ENCODE measurements at regions not wholly inside any gene's neighbourhood (a gene's known extent, or its start where the extent isn't known, plus 50 kb on each side); places are given as distances from the start of the nearest gene placed in this dataset.

DNA sequence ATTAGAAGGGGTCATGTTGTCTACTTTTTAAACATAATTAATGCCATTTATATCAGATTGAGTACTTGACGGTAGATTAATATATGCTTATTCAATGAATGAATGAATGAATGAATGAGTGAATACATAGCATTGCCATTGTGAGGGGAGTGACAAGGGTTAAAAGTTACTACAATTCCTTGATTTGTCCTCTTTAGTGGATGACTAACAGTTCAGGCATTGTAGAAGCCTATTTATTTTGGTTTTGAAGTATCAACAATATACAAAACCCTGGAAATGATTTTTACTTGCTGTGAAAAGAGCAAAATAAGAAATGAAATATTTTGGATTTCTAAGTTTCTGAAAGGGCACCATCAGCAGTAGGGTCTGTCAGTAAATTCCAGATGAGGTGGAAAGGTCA lies 122.7 kb downstream of the CYSLTR2 start:
- Histone ChIP-seq H3K4me2 (ENCODE audit: insufficient read depth, low read length) (no peak overlapping the region), H3K4me3 (no peak overlapping the region), H3K4me1 (replicated peaks in 1 of 2; ENCODE audit: control insufficient read depth in 2 of 2, insufficient read depth in 2 of 2, low read length in 2 of 2) (no peaks in the 10 kb centered on the region), H4K20me1 (replicated peaks; ENCODE audit: control insufficient read depth, insufficient read depth, low read length) (no peaks in the 10 kb centered on the region), H3K27ac (ENCODE audit: extremely low read depth, low read depth, low read length) (no peak overlapping the region), H3K9me1 (ENCODE audit: control insufficient read depth, insufficient read depth, low read length) (no peaks in the 10 kb centered on the region), H3K9ac (ENCODE audit: insufficient read depth in 1 of 2, low read depth in 2 of 2, low read length in 2 of 2) (no peak overlapping the region), H3K27me3 (ENCODE audit: control insufficient read depth in 2 of 2, insufficient read depth in 2 of 2, low read length in 2 of 2) (0 out of 5 replicates have a peak, but pooled peaks cover 0 to 5% of the 10 kb centered on the region in 2 experiments), H2AFZ (ENCODE audit: low read depth, low read length) (no peak overlapping the region), H3K79me2 (ENCODE audit: control insufficient read depth, insufficient read depth, low read length) (no peaks in the 10 kb centered on the region), H3K36me3 (ENCODE audit: control insufficient read depth, insufficient read depth, low read length) (no peaks in the 10 kb centered on the region), H3K9me3 (replicated peaks; ENCODE audit: control insufficient read depth, insufficient read depth, low read depth, low read length) (no peaks in the 10 kb centered on the region)
- TF ChIP-seq, protein P1, sequence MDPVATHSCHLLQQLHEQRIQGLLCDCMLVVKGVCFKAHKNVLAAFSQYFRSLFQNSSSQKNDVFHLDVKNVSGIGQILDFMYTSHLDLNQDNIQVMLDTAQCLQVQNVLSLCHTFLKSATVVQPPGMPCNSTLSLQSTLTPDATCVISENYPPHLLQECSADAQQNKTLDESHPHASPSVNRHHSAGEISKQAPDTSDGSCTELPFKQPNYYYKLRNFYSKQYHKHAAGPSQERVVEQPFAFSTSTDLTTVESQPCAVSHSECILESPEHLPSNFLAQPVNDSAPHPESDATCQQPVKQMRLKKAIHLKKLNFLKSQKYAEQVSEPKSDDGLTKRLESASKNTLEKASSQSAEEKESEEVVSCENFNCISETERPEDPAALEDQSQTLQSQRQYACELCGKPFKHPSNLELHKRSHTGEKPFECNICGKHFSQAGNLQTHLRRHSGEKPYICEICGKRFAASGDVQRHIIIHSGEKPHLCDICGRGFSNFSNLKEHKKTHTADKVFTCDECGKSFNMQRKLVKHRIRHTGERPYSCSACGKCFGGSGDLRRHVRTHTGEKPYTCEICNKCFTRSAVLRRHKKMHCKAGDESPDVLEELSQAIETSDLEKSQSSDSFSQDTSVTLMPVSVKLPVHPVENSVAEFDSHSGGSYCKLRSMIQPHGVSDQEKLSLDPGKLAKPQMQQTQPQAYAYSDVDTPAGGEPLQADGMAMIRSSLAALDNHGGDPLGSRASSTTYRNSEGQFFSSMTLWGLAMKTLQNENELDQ (CRISPR knock-in tag; IDR thresholded peaks at IDR 0.05; ENCODE audit: borderline replicate concordance), result no peak
- TF ChIP-seq TBP (optimal IDR thresholded peaks at IDR 0.05; ENCODE audit: low read depth, low read length) (no peak), ZNF347 (CRISPR knock-in tag; IDR thresholded peaks at IDR 0.05; ENCODE audit: low read depth) (no peak), DACH1 (IDR thresholded peaks at IDR 0.05; ENCODE audit: partially characterized antibody) (no peak), MEIS2 (IDR thresholded peaks at IDR 0.05; ENCODE audit: partially characterized antibody) (no peak), ZNF668 (CRISPR knock-in tag; IDR thresholded peaks at IDR 0.05) (no peak), CEBPG (CRISPR knock-in tag; IDR thresholded peaks at IDR 0.05) (no peak), CEBPG (tag; conservative IDR thresholded peaks at IDR 0.05 in 1 of 2, IDR thresholded peaks at IDR 0.05 in 1 of 2) (no peak), ZNF586 (CRISPR knock-in tag; conservative IDR thresholded peaks at IDR 0.05) (no peak), SETDB1 (IDR thresholded peaks at IDR 0.05; ENCODE audit: low read length) (no peak), ZNF436 (CRISPR knock-in tag; IDR thresholded peaks at IDR 0.05) (no peak), POLR2AphosphoS2 (IDR thresholded peaks at IDR 0.05; ENCODE audit: low read length) (no peak), SMARCB1 (IDR thresholded peaks at IDR 0.05; ENCODE audit: insufficient read length, low read depth) (no peak)
- TF ChIP-seq, protein P2, sequence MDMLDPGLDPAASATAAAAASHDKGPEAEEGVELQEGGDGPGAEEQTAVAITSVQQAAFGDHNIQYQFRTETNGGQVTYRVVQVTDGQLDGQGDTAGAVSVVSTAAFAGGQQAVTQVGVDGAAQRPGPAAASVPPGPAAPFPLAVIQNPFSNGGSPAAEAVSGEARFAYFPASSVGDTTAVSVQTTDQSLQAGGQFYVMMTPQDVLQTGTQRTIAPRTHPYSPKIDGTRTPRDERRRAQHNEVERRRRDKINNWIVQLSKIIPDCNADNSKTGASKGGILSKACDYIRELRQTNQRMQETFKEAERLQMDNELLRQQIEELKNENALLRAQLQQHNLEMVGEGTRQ (CRISPR knock-in tag; IDR thresholded peaks at IDR 0.05), result no peak
- TF ChIP-seq, protein P3, sequence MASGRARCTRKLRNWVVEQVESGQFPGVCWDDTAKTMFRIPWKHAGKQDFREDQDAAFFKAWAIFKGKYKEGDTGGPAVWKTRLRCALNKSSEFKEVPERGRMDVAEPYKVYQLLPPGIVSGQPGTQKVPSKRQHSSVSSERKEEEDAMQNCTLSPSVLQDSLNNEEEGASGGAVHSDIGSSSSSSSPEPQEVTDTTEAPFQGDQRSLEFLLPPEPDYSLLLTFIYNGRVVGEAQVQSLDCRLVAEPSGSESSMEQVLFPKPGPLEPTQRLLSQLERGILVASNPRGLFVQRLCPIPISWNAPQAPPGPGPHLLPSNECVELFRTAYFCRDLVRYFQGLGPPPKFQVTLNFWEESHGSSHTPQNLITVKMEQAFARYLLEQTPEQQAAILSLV (tag; IDR thresholded peaks at IDR 0.05), result no peak
- TF ChIP-seq, protein P4, sequence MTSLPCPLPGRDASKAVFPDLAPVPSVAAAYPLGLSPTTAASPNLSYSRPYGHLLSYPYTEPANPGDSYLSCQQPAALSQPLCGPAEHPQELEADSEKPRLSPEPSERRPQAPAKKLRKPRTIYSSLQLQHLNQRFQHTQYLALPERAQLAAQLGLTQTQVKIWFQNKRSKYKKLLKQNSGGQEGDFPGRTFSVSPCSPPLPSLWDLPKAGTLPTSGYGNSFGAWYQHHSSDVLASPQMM (CRISPR knock-in tag; IDR thresholded peaks at IDR 0.05), result no peak
- CTCF ChIA-PET (ENCODE audit: low intra/inter-chr PET ratio), result no interaction called here
- POLR2A ChIA-PET, result no interaction called here
- ATAC-seq, result no peak
- FAIRE-seq, result no peak
- DNase-seq (ENCODE audit: extremely low read depth in 1 of 4, low spot score in 3 of 4), result no peak
- BruUV-seq (replicated peaks), result no TSS peak
- in situ Hi-C loops (cut with MboI), result no loop called here
- intact Hi-C loops (cut with micrococcal nuclease), result no loop called here
- 0% methylated on average over 1 of the region's 1 CpG for WGBS (ENCODE audit: insufficient coverage, low coverage, missing lambda C conversion rate)

Measured in K562 (cell line).